ENCODE measurements at regions not wholly inside any gene's neighbourhood (a gene's known extent, or its start where the extent isn't known, plus 50 kb on each side); places are given as distances from the start of the nearest gene placed in this dataset.

GRCh38 chr15:95347837-95348236 lies 982.7 kb upstream of the NR2F2 start:
- TF ChIP-seq CTCF (IDR thresholded peaks at IDR 0.05; ENCODE audit: borderline replicate concordance, extremely low read depth, low read length, poor library complexity, severe bottlenecking): no peak
- TF ChIP-seq EZH2 (IDR thresholded peaks at IDR 0.05; ENCODE audit: borderline replicate concordance, low read depth, low read length, severe bottlenecking): no peak
